Ovary (tissue), 7 donors: ENCODE measurements at regions not wholly inside any gene's neighbourhood (a gene's known extent, or its start where the extent isn't known, plus 50 kb on each side); places are given as distances from the start of the nearest gene placed in this dataset.

Experiments
- DNase-seq, 5 donors: peaks; one replicate each; pipeline ENCODE4 v3.0.0-alpha.2; 2019 to 2020
- H3K27ac ChIP-seq, 2 donors: fragments of 200-600 bp; one replicate each; pipeline versions ENCODE4 v1.5.1 to v1.8.0; 2019 to 2022
- H3K27me3 ChIP-seq: fragments of 200-600 bp; one replicate; pipeline ENCODE4 v1.8.0; 2022
- H3K36me3 ChIP-seq: fragments of 200-600 bp; sonication (generic); one replicate; pipeline ENCODE4 v1.5.1; 2019
- H3K4me1 ChIP-seq: one replicate; pipeline ENCODE4 v1.8.1; 2013; ENCODE audit warnings: mild to moderate bottlenecking, moderate library complexity; ENCODE audit not compliant: insufficient read depth
- H3K4me3 ChIP-seq: fragments of 200-600 bp; sonication (generic); one replicate; pipeline ENCODE4 v1.5.1; 2017
- H3K9me3 ChIP-seq, 2 donors: fragments of 200-600 bp in 1 of 2; sonication (generic) in 1 of 2; one replicate each; pipeline versions ENCODE4 v1.5.1 to v1.8.1; 2013 to 2019; ENCODE audit warnings: mild to moderate bottlenecking in 1 of 2, moderate library complexity in 1 of 2
- EP300 ChIP-seq: sonication (generic); formaldehyde crosslinking; IDR thresholded peaks from one replicate; pipeline ENCODE4 v1.6.1; 2017; ENCODE audit warnings: antibody characterized with exemption
- POLR2A ChIP-seq: fragments of 450-650 bp; IDR thresholded peaks from one replicate; pipeline ENCODE4 v1.6.1; 2017; ENCODE audit warnings: antibody characterized with exemption, mild to moderate bottlenecking, moderate library complexity
- WGBS, 3 donors: extraction: QIAGEN DNeasy Blood & Tissue Kit in 1 of 3; methylation state at CpG; one replicate each; pipeline versions ENCODE4 v1.1.5 to v1.1.7; 2013 to 2017; 5-methylcytosine and 5-hydroxymethylcytosine counted together
- intact Hi-C, 4 donors: fragments of 100-400 bp; cut with DNase I; formaldehyde crosslinking; loops; one replicate each; pipeline versions ENCODE4 v1.11.0 to v1.15.1; 2022 to 2023
- TF ChIP-seq, protein P1 (sequence below), 3 donors: fragments of 450-650 bp in 2 of 3; fragments of 200-600 bp in 1 of 3; IDR thresholded peaks; one replicate each; pipeline versions ENCODE4 v1.5.1 to v1.8.0; 2016 to 2022; ENCODE audit warnings: antibody characterized with exemption in 3 of 3, mild to moderate bottlenecking in 1 of 3
- donor health status: DM: no; HTN: no; CAD: no; lungs with moderate emphysema.
- donor health status: DM: no; HTN: no; CAD: no.
- donor health status: Bipolar disorder and iron deficiency.
- donor health status: DM: no; HTN: no; CAD: no.
- donor health status: DM: yes; HTN: yes; CAD: no.

- intact Hi-C loops = no loop called here
- H3K27me3 ChIP-seq = no peaks in the 10 kb centered on the region
- H3K4me3 ChIP-seq = no peak overlapping the region
- TF ChIP-seq, protein P1, sequence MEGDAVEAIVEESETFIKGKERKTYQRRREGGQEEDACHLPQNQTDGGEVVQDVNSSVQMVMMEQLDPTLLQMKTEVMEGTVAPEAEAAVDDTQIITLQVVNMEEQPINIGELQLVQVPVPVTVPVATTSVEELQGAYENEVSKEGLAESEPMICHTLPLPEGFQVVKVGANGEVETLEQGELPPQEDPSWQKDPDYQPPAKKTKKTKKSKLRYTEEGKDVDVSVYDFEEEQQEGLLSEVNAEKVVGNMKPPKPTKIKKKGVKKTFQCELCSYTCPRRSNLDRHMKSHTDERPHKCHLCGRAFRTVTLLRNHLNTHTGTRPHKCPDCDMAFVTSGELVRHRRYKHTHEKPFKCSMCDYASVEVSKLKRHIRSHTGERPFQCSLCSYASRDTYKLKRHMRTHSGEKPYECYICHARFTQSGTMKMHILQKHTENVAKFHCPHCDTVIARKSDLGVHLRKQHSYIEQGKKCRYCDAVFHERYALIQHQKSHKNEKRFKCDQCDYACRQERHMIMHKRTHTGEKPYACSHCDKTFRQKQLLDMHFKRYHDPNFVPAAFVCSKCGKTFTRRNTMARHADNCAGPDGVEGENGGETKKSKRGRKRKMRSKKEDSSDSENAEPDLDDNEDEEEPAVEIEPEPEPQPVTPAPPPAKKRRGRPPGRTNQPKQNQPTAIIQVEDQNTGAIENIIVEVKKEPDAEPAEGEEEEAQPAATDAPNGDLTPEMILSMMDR (IDR thresholded peaks at IDR 0.05) = no peak
- TF ChIP-seq POLR2A (no peak), EP300 (no peak)
- WGBS, 3 donors = 89 to 90% (median 90%) methylated on average over 2 of the region's 2 CpGs
- no peak overlapping the region for H3K27ac ChIP-seq
- no peak for DNase-seq
- no peaks in the 10 kb centered on the region for H3K4me1 ChIP-seq
- no peaks in the 10 kb centered on the region for H3K9me3 ChIP-seq
- H3K36me3 ChIP-seq = no peaks in the 10 kb centered on the region
Observed at GRCh38 chr10:23868121-23868520, 340.8 kb upstream of the KIAA1217 start.

DNA sequence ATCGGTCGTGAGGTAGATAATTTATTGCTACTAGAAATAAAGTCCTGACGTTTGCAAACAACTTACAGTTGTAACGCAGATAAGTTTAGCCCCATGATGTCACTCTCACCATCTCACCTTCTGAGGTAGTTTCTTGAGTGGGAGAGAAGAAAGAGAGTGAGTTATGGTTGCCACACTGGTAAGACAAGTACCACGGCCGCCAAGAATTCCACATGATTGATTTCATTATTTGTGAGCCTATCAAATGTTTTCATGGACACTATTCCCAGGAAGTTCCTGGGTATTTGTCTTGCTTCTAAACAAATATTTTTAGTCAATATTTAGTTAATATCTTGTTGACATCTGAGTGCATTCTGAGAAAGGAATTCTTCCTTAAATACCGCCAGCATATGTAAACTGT, 339.4 kb upstream of the KIAA1217 start:
- Histone ChIP-seq H3K27ac (no peak overlapping the region), H3K36me3 (no peaks in the 10 kb centered on the region)
- TF ChIP-seq POLR2A = no peak
- TF ChIP-seq EP300 = no peak
- TF ChIP-seq, protein P1 (IDR thresholded peaks at IDR 0.05) = no peak

GRCh38 chr10:23869996-23870395, 338.9 kb upstream of the KIAA1217 start:
- no peaks in the 10 kb centered on the region for H3K9me3 ChIP-seq
- 41 to 59% (median 50%) methylated on average over 3 of the region's 3 CpGs for WGBS, 3 donors

More for the DNA sequence above, 339.4 kb upstream of the KIAA1217 start:
- 39 to 42% (median 39%) methylated on average over 7 of the region's 7 CpGs for WGBS, 3 donors
- Histone ChIP-seq H3K4me3 (no peak overlapping the region), H3K27me3 (no peaks in the 10 kb centered on the region), H3K4me1 (no peaks in the 10 kb centered on the region), H3K9me3 (no peaks in the 10 kb centered on the region)
- DNase-seq = no peak
- intact Hi-C loops = no loop called here

DNA sequence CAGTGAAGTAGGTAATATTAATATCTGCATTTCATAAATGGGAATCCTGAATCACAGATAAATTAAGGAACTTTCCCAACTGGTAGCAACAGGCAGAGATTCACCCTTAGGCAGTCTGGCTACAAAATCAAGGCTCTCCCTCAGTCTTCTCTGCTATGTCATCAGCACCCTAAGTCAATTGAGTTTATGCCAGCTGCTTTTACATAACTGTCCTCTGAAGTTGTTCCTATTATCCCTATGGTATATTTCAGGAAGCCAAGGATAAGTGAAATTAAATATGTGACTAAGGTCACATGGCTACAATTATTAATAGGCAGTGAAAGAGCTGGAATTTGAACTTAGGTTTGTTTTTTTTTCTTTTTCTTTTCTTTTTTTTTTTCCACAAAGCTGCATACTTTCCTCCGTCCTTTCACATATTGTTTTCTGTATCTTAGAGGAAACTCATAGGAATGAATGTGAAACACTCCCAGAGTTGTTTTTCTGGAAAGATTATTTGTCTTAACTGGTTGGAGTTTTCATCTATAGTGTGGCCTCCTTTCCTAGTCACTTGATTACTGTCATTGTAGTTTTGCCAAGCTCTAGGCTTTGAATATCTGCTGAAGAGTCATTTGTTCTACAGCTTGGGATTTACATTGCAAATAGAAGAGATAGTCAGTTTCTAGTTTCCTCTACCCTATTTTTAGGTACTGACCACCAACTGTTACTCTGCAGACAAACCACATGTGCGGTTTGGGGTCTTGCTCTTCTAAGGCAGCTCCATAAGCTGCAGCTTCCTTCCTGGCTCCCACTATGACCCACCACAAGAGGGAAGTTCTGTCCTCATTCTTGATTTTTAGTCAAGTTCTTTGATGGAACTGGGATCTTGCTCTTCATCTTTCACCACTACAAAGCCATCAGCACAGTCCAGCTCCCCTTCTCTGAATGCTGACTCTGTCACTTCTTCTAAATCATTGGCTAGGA, 338.0 kb upstream of the KIAA1217 start:
- intact Hi-C loops = no loop called here
- no peak overlapping the region for H3K27ac ChIP-seq
- H3K9me3 ChIP-seq = no peaks in the 10 kb centered on the region
- no peaks in the 10 kb centered on the region for H3K36me3 ChIP-seq
- no peaks in the 10 kb centered on the region for H3K4me1 ChIP-seq
- TF ChIP-seq POLR2A (no peak), EP300 (no peak)
- TF ChIP-seq, protein P1 (IDR thresholded peaks at IDR 0.05) = no peak
- DNase-seq = no peak
- H3K27me3 ChIP-seq = no peaks in the 10 kb centered on the region
- 21 to 38% (median 26%) methylated on average over 2 of the region's 2 CpGs for WGBS, 3 donors
- no peak overlapping the region for H3K4me3 ChIP-seq

More at GRCh38 chr10:23869996-23870395, 338.9 kb upstream of the KIAA1217 start:
- H3K36me3 ChIP-seq = no peaks in the 10 kb centered on the region
- TF ChIP-seq EP300 (no peak), POLR2A (no peak)
- TF ChIP-seq, protein P1 (IDR thresholded peaks at IDR 0.05) = no peak
- DNase-seq = no peak
- H3K27me3 ChIP-seq = no peaks in the 10 kb centered on the region
- no peaks in the 10 kb centered on the region for H3K4me1 ChIP-seq
- H3K27ac ChIP-seq = no peak overlapping the region
- H3K4me3 ChIP-seq = no peak overlapping the region
- intact Hi-C loops = no loop called here
